ENCODE measurements at regions not wholly inside any gene's neighbourhood (a gene's known extent, or its start where the extent isn't known, plus 50 kb on each side); places are given as distances from the start of the nearest gene placed in this dataset.

GRCh38 chr20:48395816-48396546 is 431.8 kb downstream of the PREX1 start:
- Histone ChIP-seq H3K27ac (ENCODE audit: low read length, poor library complexity, severe bottlenecking) (no peak overlapping the region), H2AFZ (ENCODE audit: low read depth, low read length) (no peak overlapping the region), H4K8ac (ENCODE audit: low read length) (no peak overlapping the region), H4K91ac (ENCODE audit: low read length) (no peak overlapping the region), H3K18ac (ENCODE audit: low read depth in 1 of 2, low read length in 2 of 2) (no peak overlapping the region), H3K36me3 (ENCODE audit: control insufficient read depth in 1 of 2, insufficient read depth in 2 of 2, low read depth in 1 of 2, low read length in 2 of 2) (no peaks in the 10 kb centered on the region), H3K9ac (ENCODE audit: low read length) (no peak overlapping the region), H2BK5ac (ENCODE audit: low read depth, low read length, poor library complexity, severe bottlenecking) (no peak overlapping the region), H2BK15ac (ENCODE audit: low read depth, poor library complexity, severe bottlenecking) (no peak overlapping the region), H3K23ac (ENCODE audit: low read length in 2 of 2) (no peak overlapping the region), H3K4me1 (ENCODE audit: control insufficient read depth, insufficient read depth, low read depth, low read length) (peaks cover 35% of the 10 kb centered on the region), H3K14ac (ENCODE audit: low read length in 2 of 2) (no peak overlapping the region), H2AK5ac (ENCODE audit: low read length, severe bottlenecking) (peak overlapping the region; percentile 30), H3K4me2 (ENCODE audit: low read length, poor library complexity, severe bottlenecking) (no peak overlapping the region), H3K9me3 (ENCODE audit: control insufficient read depth, low read length) (peaks cover 10% of the 10 kb centered on the region), H2BK12ac (ENCODE audit: low read length in 2 of 2) (no peak overlapping the region), H3K79me1 (replicated peaks; ENCODE audit: low read length, poor library complexity, severe bottlenecking) (no peaks in the 10 kb centered on the region), H3K27me3 (ENCODE audit: control insufficient read depth in 1 of 2, insufficient read depth in 1 of 2, low read length in 2 of 2) (peaks cover 6 to 97% of the 10 kb centered on the region in 2 experiments), H3K4me3 (ENCODE audit: insufficient read depth in 1 of 2, low read depth in 1 of 2, low read length in 2 of 2) (no peak overlapping the region), H3K4ac (ENCODE audit: low read depth in 1 of 2, low read length in 2 of 2) (no peak overlapping the region), H2BK120ac (ENCODE audit: low read depth, low read length) (no peak overlapping the region)
- DNase-seq = no peak
- 91% methylated on average over 9 of the region's 9 CpGs for WGBS

- H3K36me3 ChIP-seq (ENCODE audit: control insufficient read depth in 1 of 2, insufficient read depth in 2 of 2, low read depth in 1 of 2, low read length in 2 of 2) = no peaks in the 10 kb centered on the region
These were observed 433.3 kb downstream of the PREX1 start for GRCh38 chr20:48394415-48395081.

GRCh38 chr20:48393737-48394314 is 434.0 kb downstream of the PREX1 start:
- no peak for DNase-seq
- no peaks in the 10 kb centered on the region for H3K79me1 ChIP-seq (replicated peaks; ENCODE audit: low read length, poor library complexity, severe bottlenecking)
- no peak overlapping the region for H4K91ac ChIP-seq (ENCODE audit: low read length)
- H3K14ac ChIP-seq (ENCODE audit: low read length in 2 of 2) = no peak overlapping the region
- H3K4me3 ChIP-seq (ENCODE audit: insufficient read depth in 1 of 2, low read depth in 1 of 2, low read length in 2 of 2) = no peak overlapping the region
- H2BK15ac ChIP-seq (ENCODE audit: low read depth, poor library complexity, severe bottlenecking) = no peak overlapping the region
- H2BK12ac ChIP-seq (ENCODE audit: low read length in 2 of 2) = no peak overlapping the region
- no peak overlapping the region for H3K4ac ChIP-seq (ENCODE audit: low read depth in 1 of 2, low read length in 2 of 2)
- no peak overlapping the region for H2BK5ac ChIP-seq (ENCODE audit: low read depth, low read length, poor library complexity, severe bottlenecking)
- no peak overlapping the region for H3K9ac ChIP-seq (ENCODE audit: low read length)
- no peak overlapping the region for H3K23ac ChIP-seq (ENCODE audit: low read length in 2 of 2)
- WGBS = 83% methylated on average over 11 of the region's 12 CpGs
- no peak overlapping the region for H2AFZ ChIP-seq (ENCODE audit: low read depth, low read length)
- peaks cover 14 to 94% of the 10 kb centered on the region in 2 experiments for H3K27me3 ChIP-seq (ENCODE audit: control insufficient read depth in 1 of 2, insufficient read depth in 1 of 2, low read length in 2 of 2)
- no peaks in the 10 kb centered on the region for H3K36me3 ChIP-seq (ENCODE audit: control insufficient read depth in 1 of 2, insufficient read depth in 2 of 2, low read depth in 1 of 2, low read length in 2 of 2)
- H3K27ac ChIP-seq (ENCODE audit: low read length, poor library complexity, severe bottlenecking) = no peak overlapping the region
- H3K4me1 ChIP-seq (ENCODE audit: control insufficient read depth, insufficient read depth, low read depth, low read length) = peaks cover 22% of the 10 kb centered on the region
- peaks cover 10% of the 10 kb centered on the region for H3K9me3 ChIP-seq (ENCODE audit: control insufficient read depth, low read length)
- no peak overlapping the region for H2BK120ac ChIP-seq (ENCODE audit: low read depth, low read length)
- H2AK5ac ChIP-seq (ENCODE audit: low read length, severe bottlenecking) = no peak overlapping the region
- no peak overlapping the region for H3K18ac ChIP-seq (ENCODE audit: low read depth in 1 of 2, low read length in 2 of 2)
- no peak overlapping the region for H3K4me2 ChIP-seq (ENCODE audit: low read length, poor library complexity, severe bottlenecking)
- no peak overlapping the region for H4K8ac ChIP-seq (ENCODE audit: low read length)

More at GRCh38 chr20:48394415-48395081, 433.3 kb downstream of the PREX1 start:
- Histone ChIP-seq H3K27ac (ENCODE audit: low read length, poor library complexity, severe bottlenecking) (no peak overlapping the region), H3K4me3 (ENCODE audit: insufficient read depth in 1 of 2, low read depth in 1 of 2, low read length in 2 of 2) (no peak overlapping the region), H3K27me3 (ENCODE audit: control insufficient read depth in 1 of 2, insufficient read depth in 1 of 2, low read length in 2 of 2) (peaks cover 14 to 96% of the 10 kb centered on the region in 2 experiments), H4K91ac (ENCODE audit: low read length) (no peak overlapping the region), H2BK12ac (ENCODE audit: low read length in 2 of 2) (no peak overlapping the region), H3K23ac (ENCODE audit: low read length in 2 of 2) (no peak overlapping the region), H3K4me2 (ENCODE audit: low read length, poor library complexity, severe bottlenecking) (no peak overlapping the region), H4K8ac (ENCODE audit: low read length) (no peak overlapping the region), H2BK15ac (ENCODE audit: low read depth, poor library complexity, severe bottlenecking) (no peak overlapping the region), H3K4me1 (ENCODE audit: control insufficient read depth, insufficient read depth, low read depth, low read length) (peaks cover 27% of the 10 kb centered on the region), H3K14ac (ENCODE audit: low read length in 2 of 2) (no peak overlapping the region), H3K9ac (ENCODE audit: low read length) (no peak overlapping the region), H2AK5ac (ENCODE audit: low read length, severe bottlenecking) (no peak overlapping the region), H3K79me1 (replicated peaks; ENCODE audit: low read length, poor library complexity, severe bottlenecking) (no peaks in the 10 kb centered on the region), H2BK120ac (ENCODE audit: low read depth, low read length) (no peak overlapping the region), H3K4ac (ENCODE audit: low read depth in 1 of 2, low read length in 2 of 2) (no peak overlapping the region), H2BK5ac (ENCODE audit: low read depth, low read length, poor library complexity, severe bottlenecking) (no peak overlapping the region), H3K9me3 (ENCODE audit: control insufficient read depth, low read length) (peaks cover 10% of the 10 kb centered on the region), H3K18ac (ENCODE audit: low read depth in 1 of 2, low read length in 2 of 2) (no peak overlapping the region), H2AFZ (ENCODE audit: low read depth, low read length) (no peak overlapping the region)
- 81% methylated on average over 8 of the region's 9 CpGs for WGBS
- DNase-seq = no peak

- peaks cover 10% of the 10 kb centered on the region for H3K9me3 ChIP-seq (ENCODE audit: control insufficient read depth, low read length)
- H3K18ac ChIP-seq (ENCODE audit: low read depth in 1 of 2, low read length in 2 of 2) = no peak overlapping the region
- H3K23ac ChIP-seq (ENCODE audit: low read length in 2 of 2) = no peak overlapping the region
- H2AK5ac ChIP-seq (ENCODE audit: low read length, severe bottlenecking) = no peak overlapping the region
- no peak overlapping the region for H3K4ac ChIP-seq (ENCODE audit: low read depth in 1 of 2, low read length in 2 of 2)
- 92% methylated on average over 8 of the region's 8 CpGs for WGBS
- no peak overlapping the region for H3K14ac ChIP-seq (ENCODE audit: low read length in 2 of 2)
- no peak overlapping the region for H2BK120ac ChIP-seq (ENCODE audit: low read depth, low read length)
- H3K4me2 ChIP-seq (ENCODE audit: low read length, poor library complexity, severe bottlenecking) = no peak overlapping the region
- no peak overlapping the region for H4K91ac ChIP-seq (ENCODE audit: low read length)
- peaks cover 17% of the 10 kb centered on the region for H3K4me1 ChIP-seq (ENCODE audit: control insufficient read depth, insufficient read depth, low read depth, low read length)
- H3K4me3 ChIP-seq (ENCODE audit: insufficient read depth in 1 of 2, low read depth in 1 of 2, low read length in 2 of 2) = no peak overlapping the region
- no peaks in the 10 kb centered on the region for H3K79me1 ChIP-seq (replicated peaks; ENCODE audit: low read length, poor library complexity, severe bottlenecking)
- no peak overlapping the region for H2AFZ ChIP-seq (ENCODE audit: low read depth, low read length)
- H3K9ac ChIP-seq (ENCODE audit: low read length) = no peak overlapping the region
- H2BK12ac ChIP-seq (ENCODE audit: low read length in 2 of 2) = no peak overlapping the region
- no peaks in the 10 kb centered on the region for H3K36me3 ChIP-seq (ENCODE audit: control insufficient read depth in 1 of 2, insufficient read depth in 2 of 2, low read depth in 1 of 2, low read length in 2 of 2)
- peaks cover 14 to 89% of the 10 kb centered on the region in 2 experiments for H3K27me3 ChIP-seq (ENCODE audit: control insufficient read depth in 1 of 2, insufficient read depth in 1 of 2, low read length in 2 of 2)
- H3K27ac ChIP-seq (ENCODE audit: low read length, poor library complexity, severe bottlenecking) = no peak overlapping the region
- H2BK15ac ChIP-seq (ENCODE audit: low read depth, poor library complexity, severe bottlenecking) = no peak overlapping the region
- no peak for DNase-seq
- no peak overlapping the region for H4K8ac ChIP-seq (ENCODE audit: low read length)
- no peak overlapping the region for H2BK5ac ChIP-seq (ENCODE audit: low read depth, low read length, poor library complexity, severe bottlenecking)
These were observed 434.5 kb downstream of the PREX1 start for GRCh38 chr20:48393311-48393685.
